Fibroblast of upper back skin (primary cell): ENCODE measurements at regions not wholly inside any gene's neighbourhood (a gene's known extent, or its start where the extent isn't known, plus 50 kb on each side); places are given as distances from the start of the nearest gene placed in this dataset.
"Not testable (repeated sequence)": the region's sequence is repeated elsewhere in the genome, so short reads cannot be mapped to it uniquely, and the experiment has no call there.

ENCODE experiments used
- DNase-seq: peaks from one replicate; pipeline ENCODE4 v3.0.0-alpha.2; 2013

- no peak for DNase-seq
Measured at GRCh38 chrX:14347523-14347922, 181.8 kb upstream of the GLRA2 start.

DNA sequence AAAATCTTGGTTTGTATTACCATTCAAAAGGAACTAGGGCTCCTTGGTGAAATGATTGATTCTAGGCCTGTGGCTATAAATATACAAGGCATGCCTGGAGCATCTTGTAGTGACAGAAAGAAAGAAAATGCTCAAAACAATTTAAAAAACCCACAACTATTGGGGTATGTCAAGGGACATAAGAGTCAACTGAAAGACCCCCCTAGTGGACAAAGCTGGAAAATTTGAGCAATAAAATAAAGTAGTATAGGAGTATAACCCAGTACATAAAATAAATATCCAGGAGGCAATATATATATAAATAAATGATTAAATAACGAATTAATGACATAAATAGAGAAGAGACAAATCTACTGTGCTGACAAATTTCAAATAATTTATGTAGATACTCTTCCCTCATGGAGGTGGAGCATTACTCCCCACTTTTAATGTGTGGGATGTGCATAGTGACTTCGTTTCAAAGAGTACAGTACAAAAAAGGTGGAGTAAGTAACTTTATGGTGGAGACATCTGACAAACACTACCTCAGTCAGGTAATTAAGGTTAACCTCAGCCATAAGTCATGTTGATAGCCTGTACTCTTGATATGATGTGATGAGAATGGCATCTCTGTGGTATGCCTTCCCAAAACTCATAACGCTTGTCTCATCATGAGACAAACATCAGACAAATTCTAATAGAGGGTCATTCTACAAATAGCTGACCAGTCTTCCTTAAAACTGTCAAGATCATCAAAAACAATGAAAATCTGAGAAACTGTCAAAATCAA, 185.0 kb upstream of the GLRA2 start:
- DNase-seq = peak; percentile 49

DNA sequence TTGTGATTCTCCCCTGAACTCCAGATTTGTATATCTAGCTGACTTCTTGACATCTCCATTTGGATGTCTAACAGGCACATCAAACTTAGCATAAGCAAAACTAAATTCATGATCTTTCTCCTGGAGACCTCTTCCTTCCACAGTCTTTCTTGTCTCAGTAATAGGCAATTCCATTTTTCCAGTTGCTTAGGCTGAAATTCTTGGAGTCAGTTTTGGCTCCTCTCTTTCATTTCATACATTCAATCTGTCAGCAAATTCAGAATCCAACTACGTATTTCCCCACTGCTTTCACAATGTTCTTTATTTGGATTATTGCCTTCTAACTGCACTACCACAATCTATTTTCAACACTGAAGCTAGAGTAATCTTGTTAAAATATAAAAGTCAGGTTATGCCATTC, 219.9 kb upstream of the GLRA2 start:
- no peak for DNase-seq

DNA sequence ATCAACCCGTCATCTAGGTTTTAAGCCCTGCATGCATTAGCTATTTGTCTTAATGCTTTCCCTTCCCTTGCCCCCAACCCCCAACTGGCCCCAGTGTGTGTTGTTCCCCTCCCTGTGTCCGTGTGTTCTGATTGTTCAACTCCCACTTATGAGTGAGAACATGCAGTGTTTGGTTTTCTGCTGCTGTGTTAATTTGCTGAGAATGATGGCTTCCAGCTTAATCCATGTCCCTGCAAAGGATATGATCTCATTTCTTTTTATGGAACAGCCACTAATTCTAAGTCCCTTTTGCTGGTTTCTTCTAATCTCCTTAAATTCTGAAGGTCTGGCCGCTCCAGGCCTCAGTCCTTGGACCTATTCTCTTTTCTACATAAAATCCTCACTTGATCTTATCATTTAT, 220.4 kb upstream of the GLRA2 start:
- not testable (repeated sequence) for DNase-seq

DNA sequence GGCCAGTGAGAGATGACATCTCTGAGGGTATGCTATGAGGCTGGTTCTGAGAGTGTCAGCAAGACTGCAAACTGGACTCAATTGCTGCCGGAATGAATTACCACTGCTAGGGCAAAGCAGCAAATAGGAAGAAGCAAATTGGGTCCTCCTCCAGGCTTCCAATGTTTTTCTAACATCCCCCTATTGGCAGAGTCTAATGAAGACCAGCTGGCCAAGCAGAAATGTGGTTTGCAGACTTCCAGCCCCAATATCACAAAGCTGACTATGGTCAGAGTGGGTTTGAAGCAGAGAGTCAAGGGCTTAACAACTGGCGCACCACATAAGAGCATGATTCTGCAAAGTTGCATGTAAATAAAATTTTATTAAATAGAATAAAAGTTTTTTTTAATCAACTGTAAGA, 225.4 kb upstream of the GLRA2 start:
- peak; percentile 44 for DNase-seq

DNA sequence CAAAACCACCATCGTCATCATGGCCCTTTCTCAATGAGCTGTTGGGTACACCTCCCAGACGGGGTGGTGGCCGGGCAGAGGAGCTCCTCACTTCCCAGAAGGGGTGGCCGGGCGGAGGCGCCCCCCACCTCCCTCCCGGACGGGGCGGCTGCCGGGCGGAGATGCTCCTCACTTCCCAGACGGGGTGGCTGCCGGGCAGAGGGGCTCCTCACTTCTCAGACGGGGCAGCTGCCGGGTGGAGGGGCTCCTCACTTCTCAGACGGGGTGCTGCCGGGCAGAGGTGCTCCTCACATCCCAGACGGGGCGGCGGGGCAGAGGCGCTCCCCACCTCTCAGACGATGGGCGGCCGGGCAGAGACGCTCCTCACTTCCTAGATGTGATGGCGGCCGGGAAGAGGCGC, 226.8 kb upstream of the GLRA2 start:
- not testable (repeated sequence) for DNase-seq

GRCh38 chrX:14300376-14300775, 229.0 kb upstream of the GLRA2 start:
- no peak for DNase-seq

DNA sequence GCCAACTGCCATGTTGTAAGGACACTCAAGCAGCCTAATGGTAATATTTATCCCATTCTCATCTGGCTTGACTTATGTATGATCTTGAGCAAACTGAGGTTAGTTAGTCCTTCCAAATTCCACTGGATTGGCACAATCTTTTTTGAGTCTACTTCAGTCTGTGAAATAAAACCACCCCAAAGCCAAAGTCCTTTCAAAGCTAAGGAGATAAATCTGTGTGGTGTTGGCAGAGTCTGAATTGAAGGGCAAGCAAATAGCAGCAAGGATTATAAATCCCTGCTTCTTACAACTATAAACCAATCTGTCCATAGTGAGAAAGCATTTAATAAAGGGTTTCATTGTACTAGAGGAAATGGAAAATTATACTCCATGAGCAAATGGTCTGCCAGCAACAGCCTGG, 233.9 kb upstream of the GLRA2 start:
- no peak for DNase-seq

- no peak for DNase-seq
Measured at GRCh38 chrX:14291666-14292500, 237.5 kb upstream of the GLRA2 start.

DNA sequence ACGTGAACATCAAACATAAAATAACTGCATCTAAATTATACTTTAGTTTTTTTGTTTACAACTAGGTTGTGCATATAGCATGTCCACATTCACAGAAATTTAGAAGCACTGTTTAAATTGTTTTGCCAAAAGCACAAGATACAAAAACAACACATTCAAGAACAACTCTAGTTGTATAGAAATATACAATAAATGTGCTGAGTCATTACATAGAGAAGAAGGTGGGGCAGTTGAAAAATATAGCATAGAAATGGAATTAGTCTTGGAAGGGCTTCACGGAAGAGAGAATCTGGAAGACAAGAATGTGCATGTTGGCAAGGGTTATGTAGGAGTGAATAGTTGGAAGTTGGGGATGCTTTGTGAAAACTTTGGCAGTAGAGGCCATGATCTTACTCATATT, 239.0 kb upstream of the GLRA2 start:
- peak; percentile 35 for DNase-seq

DNA sequence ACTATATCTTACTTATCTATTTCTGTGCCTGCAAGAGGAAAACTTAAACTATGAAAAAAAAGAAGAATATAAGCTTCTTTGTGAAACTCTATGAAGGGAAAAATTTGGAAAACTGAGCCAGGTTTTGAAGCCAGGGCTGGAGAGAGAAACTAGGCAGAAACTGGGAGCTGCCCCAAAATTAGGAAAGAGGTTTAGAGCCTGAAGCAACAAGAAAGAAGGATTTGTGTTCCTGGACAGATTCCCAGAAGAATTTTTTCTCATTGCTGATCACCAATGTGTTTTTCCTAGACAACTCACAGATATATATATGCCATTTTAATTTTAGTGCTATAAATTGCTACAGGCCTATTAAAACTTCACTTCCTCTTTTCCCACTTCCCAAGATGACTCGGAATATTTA, 245.0 kb upstream of the GEMIN8 start:
- peak; percentile 16 for DNase-seq

DNA sequence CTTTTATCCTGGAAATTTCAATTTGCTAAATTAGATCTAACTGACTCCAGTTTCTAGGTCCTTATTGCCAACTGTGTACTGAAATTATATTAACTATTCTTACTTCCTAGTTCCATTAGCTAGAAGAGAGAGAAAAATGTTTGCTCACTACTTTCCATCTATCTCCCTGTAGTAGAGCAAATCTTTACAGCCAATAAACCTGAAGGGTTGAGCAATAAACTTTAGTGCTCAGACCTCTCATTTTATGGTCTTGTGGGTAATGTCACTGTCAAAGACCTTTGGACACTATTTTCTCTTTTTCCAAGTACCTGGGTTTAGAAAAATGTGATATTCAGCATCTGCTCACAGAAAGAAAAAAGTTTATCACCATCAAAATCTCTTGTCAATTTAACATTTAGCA, 237.5 kb upstream of the GEMIN8 start:
- DNase-seq = no peak

DNA sequence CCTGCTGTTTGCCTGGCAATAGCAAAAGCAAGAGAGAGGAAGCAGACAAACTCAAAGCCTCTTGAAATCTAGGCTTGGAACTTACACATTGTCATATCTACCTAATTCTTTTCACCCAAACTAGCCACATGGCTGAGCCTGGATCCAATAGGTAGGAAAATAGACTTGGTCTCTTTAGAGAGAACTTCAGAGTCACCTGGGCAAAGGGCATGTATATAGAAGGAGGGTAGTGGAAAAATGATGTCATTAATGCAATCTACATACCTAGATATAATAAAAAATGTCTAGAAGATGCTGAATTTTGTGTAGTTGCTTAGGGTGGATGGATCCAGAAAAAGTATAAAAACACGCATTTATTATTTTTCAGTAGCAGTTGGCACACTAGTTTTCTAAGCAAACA, 237.0 kb upstream of the GEMIN8 start:
- no peak for DNase-seq

GRCh38 chrX:14243823-14244222, 214.1 kb upstream of the GEMIN8 start:
- DNase-seq = no peak

GRCh38 chrX:14235004-14235403, 205.3 kb upstream of the GEMIN8 start:
- no peak for DNase-seq

- DNase-seq = no peak
Measured at GRCh38 chrX:14232688-14233087, 203.0 kb upstream of the GEMIN8 start.

DNA sequence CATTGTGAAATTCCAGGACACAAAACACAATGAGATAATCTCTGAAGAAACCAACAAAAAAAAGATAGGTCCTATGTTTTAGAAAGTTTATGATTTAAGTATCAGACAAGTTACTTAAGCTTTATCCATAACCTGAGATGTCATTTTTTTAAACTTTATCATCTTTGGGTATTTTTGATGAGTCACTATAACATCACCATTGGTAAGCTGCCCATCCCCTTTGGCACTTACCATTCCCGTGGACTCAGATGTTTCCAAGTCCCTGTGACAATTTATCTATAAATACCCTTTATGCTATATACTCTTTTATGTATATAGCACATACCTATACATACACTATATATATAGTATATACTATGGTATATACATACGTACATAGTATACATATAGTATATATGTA, 198.9 kb upstream of the GEMIN8 start:
- peak; percentile 1 for DNase-seq

DNA sequence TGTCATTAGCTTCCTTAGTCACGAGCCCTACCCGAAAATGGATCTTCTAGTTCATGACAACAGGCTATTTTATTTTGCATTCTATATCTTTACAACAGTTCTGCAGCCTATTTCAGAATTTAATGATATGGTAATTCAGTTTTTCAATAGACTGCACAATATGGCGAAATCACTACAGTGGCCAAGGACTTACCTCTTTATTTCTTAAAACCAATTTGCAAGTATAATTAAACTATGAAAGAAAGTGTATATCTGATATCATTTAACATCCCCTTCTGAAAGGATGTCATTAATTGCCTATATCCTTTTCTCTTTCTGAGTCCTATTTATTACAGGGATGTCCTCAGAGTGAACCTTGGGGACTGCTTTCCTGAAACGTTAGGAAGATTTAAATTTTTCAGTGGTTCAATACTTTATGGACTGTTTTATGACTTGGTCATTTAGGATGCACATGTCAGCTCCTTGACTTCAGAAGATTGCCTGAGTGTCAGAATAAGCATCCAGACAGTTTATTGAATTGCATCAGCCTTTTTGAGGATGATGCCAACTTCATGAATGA, 190.8 kb upstream of the GEMIN8 start:
- DNase-seq = no peak

- no peak for DNase-seq
Measured at GRCh38 chrX:14209034-14209433, 179.3 kb upstream of the GEMIN8 start.

DNA sequence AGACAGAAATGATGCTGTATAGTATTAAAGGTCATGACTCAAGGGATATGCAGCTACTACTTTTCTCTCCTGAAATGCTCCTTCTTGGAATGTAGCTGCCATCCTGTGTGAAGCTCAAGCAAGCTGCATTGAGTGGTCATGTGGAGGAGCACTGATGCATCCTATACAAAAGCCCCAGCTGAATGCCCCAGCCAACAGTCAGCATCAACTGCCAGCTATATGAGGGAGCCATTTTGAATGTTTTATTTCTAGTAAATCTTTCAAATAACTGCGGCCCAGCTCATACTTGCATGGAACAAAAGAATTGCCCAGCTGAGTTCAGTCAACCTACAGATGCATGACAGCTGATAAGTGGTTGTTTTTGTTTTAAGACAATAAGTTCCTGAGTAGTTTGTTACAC, 165.0 kb upstream of the GEMIN8 start:
- DNase-seq = no peak

DNA sequence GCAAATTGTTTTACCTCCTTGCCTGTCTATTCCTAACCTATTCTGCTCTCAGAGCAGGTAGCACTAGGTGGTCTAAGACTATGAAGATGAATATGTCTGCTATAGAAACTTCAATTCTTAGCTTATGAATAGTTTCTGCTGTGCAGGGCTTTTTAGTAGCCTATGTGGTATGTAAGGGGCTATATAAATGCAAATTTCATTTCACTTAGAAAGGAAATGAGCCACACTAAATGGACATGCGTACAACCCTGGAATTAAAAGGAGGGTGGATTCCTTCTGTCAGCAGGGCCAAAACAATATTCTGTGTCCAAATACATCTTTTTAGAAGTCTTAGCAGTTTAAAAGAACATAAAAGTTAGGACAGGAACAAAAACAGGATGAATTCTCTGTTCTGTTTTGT, 163.9 kb upstream of the GEMIN8 start:
- DNase-seq = no peak

- no peak for DNase-seq
Measured at GRCh38 chrX:14173873-14174272, 144.2 kb upstream of the GEMIN8 start.

- DNase-seq = no peak
Measured at GRCh38 chrX:14164828-14165227, 135.1 kb upstream of the GEMIN8 start.

DNA sequence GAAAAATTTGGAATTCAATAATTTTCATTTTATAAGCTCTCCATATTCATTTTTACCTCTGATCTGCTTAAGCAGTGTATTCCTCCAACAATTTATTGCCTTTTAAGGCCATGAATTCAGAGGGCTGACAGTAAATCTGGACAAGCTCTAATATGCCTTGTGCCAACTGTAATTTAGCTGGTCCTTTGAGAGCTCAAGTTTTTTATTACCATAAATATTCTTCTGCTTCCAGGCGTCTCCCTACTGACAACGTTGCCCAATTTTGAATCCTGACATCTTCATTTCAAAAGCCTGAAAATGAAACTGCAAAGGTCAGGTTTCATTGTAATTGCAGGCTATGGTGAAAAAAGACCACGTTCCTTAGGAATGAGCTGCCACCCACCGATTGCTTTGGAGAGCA, 95.8 kb upstream of the GEMIN8 start:
- DNase-seq = no peak
